ENCODE measurements at regions not wholly inside any gene's neighbourhood (a gene's known extent, or its start where the extent isn't known, plus 50 kb on each side); places are given as distances from the start of the nearest gene placed in this dataset.

GRCh38 chrX:13099121-13099520 lies 54.7 kb upstream of the FAM9C start:
- H3K9me3 ChIP-seq (ENCODE audit: control insufficient read depth in 2 of 2, insufficient read depth in 1 of 2, low read length in 1 of 2) = no peaks in the 10 kb centered on the region
- H3K4me1 ChIP-seq (ENCODE audit: control insufficient read depth in 2 of 2, insufficient read depth in 2 of 2, low read length in 2 of 2) = no peaks in the 10 kb centered on the region
- no peak overlapping the region for H3K27ac ChIP-seq (ENCODE audit: low read depth in 1 of 2, low read length in 1 of 2)
- no peak for DNase-seq (ENCODE audit: low read depth in 6 of 9, low spot score in 9 of 9)
- H3K4me3 ChIP-seq (ENCODE audit: low read length in 2 of 2) = no peak overlapping the region
- no peaks in the 10 kb centered on the region for H3K27me3 ChIP-seq (ENCODE audit: control insufficient read depth in 2 of 2, insufficient read depth in 1 of 2, low read length in 1 of 2)
- H3K36me3 ChIP-seq (ENCODE audit: control insufficient read depth in 2 of 2, insufficient read depth in 2 of 2, low read length in 1 of 2) = no peaks in the 10 kb centered on the region

- H3K27ac ChIP-seq (ENCODE audit: low read depth in 1 of 2, low read length in 1 of 2) = no peak overlapping the region
- H3K4me3 ChIP-seq (ENCODE audit: low read length in 2 of 2) = no peak overlapping the region
- H3K27me3 ChIP-seq (ENCODE audit: control insufficient read depth in 2 of 2, insufficient read depth in 1 of 2, low read length in 1 of 2) = no peaks in the 10 kb centered on the region
- whole genome bisulfite sequencing = over 99% methylated on average over 2 of the region's 2 CpGs
- no peak for DNase-seq (ENCODE audit: low read depth in 6 of 9, low spot score in 9 of 9)
- no peaks in the 10 kb centered on the region for H3K9me3 ChIP-seq (ENCODE audit: control insufficient read depth in 2 of 2, insufficient read depth in 1 of 2, low read length in 1 of 2)
- H3K36me3 ChIP-seq (ENCODE audit: control insufficient read depth in 2 of 2, insufficient read depth in 2 of 2, low read length in 1 of 2) = no peaks in the 10 kb centered on the region
- peaks cover 12 to 20% of the 10 kb centered on the region in 2 donors for H3K4me1 ChIP-seq (ENCODE audit: control insufficient read depth in 2 of 2, insufficient read depth in 2 of 2, low read length in 2 of 2)
These were observed 52.3 kb upstream of the FAM9C start for GRCh38 chrX:13096728-13097127.

- WGBS = 92% methylated on average over 4 of the region's 4 CpGs
These were observed 50.5 kb upstream of the FAM9C start for GRCh38 chrX:13094828-13095341.

DNA sequence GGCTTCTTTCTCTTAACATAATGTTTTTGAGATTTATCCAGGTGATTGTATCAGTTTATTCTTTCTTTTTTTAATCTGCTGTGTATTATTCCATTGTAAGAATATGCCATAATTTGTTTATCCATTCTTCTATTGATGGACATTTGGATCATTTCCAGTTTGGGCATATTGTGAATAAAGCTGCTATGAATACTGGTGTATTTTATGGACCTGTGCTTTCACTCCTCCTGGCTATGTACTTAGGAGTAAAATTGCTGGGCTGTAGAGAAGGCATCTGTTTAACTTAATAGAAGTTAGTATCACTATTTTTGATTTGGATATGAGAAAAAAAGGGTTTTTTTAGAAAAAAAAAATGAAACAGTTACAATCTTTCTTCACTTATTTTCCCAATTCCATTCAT lies 50.0 kb upstream of the FAM9C start:
- DNase-seq (ENCODE audit: low read depth in 6 of 9, low spot score in 9 of 9) = no peak
- H3K9me3 ChIP-seq (ENCODE audit: control insufficient read depth in 2 of 2, insufficient read depth in 1 of 2, low read length in 1 of 2) = no peaks in the 10 kb centered on the region
- no peak overlapping the region for H3K4me3 ChIP-seq (ENCODE audit: low read length in 2 of 2)
- no peaks in the 10 kb centered on the region for H3K36me3 ChIP-seq (ENCODE audit: control insufficient read depth in 2 of 2, insufficient read depth in 2 of 2, low read length in 1 of 2)
- H3K4me1 ChIP-seq (ENCODE audit: control insufficient read depth in 2 of 2, insufficient read depth in 2 of 2, low read length in 2 of 2) = peaks cover 12 to 37% of the 10 kb centered on the region in 2 donors
- no peak overlapping the region for H3K27ac ChIP-seq (ENCODE audit: low read depth in 1 of 2, low read length in 1 of 2)
- no peaks in the 10 kb centered on the region for H3K27me3 ChIP-seq (ENCODE audit: control insufficient read depth in 2 of 2, insufficient read depth in 1 of 2, low read length in 1 of 2)

More at GRCh38 chrX:13094828-13095341, 50.5 kb upstream of the FAM9C start:
- Histone ChIP-seq H3K4me1 (ENCODE audit: control insufficient read depth in 2 of 2, insufficient read depth in 2 of 2, low read length in 2 of 2) (peaks cover 12 to 32% of the 10 kb centered on the region in 2 donors), H3K4me3 (ENCODE audit: low read length in 2 of 2) (no peak overlapping the region), H3K27me3 (ENCODE audit: control insufficient read depth in 2 of 2, insufficient read depth in 1 of 2, low read length in 1 of 2) (no peaks in the 10 kb centered on the region), H3K27ac (ENCODE audit: low read depth in 1 of 2, low read length in 1 of 2) (no peak overlapping the region), H3K9me3 (ENCODE audit: control insufficient read depth in 2 of 2, insufficient read depth in 1 of 2, low read length in 1 of 2) (no peaks in the 10 kb centered on the region), H3K36me3 (ENCODE audit: control insufficient read depth in 2 of 2, insufficient read depth in 2 of 2, low read length in 1 of 2) (no peaks in the 10 kb centered on the region)
- DNase-seq (ENCODE audit: low read depth in 6 of 9, low spot score in 9 of 9) = no peak

All from thymus (tissue), 11 donors.